ENCODE measurements at regions not wholly inside any gene's neighbourhood (a gene's known extent, or its start where the extent isn't known, plus 50 kb on each side); places are given as distances from the start of the nearest gene placed in this dataset.

DNA sequence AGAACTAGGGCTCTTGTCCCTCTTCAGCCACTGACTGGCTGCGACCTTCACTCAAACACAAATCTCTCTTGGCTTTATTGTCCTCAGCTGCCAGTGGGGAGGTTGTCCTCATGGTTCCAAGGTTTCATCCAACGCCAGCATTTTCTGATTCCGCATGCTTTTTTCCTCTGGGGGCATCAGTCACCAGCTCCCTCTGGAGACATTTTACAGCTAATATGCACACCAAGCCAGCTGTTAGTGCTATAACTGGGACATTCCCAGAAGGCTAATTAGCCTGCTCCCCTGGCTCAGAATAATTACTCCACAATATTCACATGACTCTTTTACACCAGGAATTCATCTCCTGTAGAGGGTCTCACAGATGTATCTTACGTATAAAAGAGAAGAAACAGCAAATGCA lies 193.6 kb upstream of the ANKRD55 start:
- no peak for DNase-seq (ENCODE audit: low spot score)
- no peak overlapping the region for H3K4me3 ChIP-seq
- H3K36me3 ChIP-seq = no peaks in the 10 kb centered on the region
- H3K4me1 ChIP-seq (ENCODE audit: control insufficient read depth in 1 of 2, low read depth in 2 of 2) = peaks cover 5 to 26% of the 10 kb centered on the region in 2 donors
- ATAC-seq (ENCODE audit: insufficient number of reproducible peaks, low FRiP score, low read depth) = no peak
- no peaks in the 10 kb centered on the region for H3K27me3 ChIP-seq (replicated peaks; ENCODE audit: insufficient read depth)
- TF ChIP-seq CTCF (IDR thresholded peaks at IDR 0.05) = no peak
- H3K27ac ChIP-seq = no peak overlapping the region
- H3K9me3 ChIP-seq = no peaks in the 10 kb centered on the region

DNA sequence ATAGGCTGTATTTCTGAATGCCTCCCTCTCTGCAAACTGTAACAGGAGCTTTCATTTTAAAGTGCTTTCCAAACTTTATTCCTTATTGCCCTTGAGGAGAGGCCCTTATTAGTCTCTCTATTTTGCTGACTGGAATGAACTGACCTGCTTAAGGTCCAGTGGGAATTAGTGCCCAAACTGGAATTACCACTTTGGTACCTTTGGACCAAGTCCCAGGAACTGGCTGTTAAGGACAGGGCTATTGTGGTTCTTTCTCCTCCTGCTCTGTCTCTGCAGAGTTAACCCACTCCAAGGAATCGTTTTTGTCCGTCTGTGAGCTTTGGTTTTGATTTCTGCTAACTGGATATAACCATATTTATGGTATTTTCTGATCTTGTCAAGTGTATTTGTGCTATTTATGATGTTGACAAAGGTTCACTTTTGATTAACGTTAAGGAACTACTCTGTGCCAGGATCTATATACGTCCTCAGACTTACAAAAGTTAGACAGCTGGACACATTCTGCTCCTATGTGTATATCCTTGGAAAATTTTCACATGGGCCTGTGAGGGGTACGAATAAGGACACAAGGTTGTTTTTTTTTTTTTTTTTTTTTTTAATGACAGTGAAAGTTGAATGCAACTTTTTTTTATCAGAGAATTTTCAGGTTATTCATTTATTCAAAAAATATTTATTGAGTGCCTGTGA lies 189.1 kb upstream of the ANKRD55 start:
- peaks cover 4% of the 10 kb centered on the region for H3K9me3 ChIP-seq
- no peaks in the 10 kb centered on the region for H3K27me3 ChIP-seq (replicated peaks; ENCODE audit: insufficient read depth)
- no peak for TF ChIP-seq CTCF (IDR thresholded peaks at IDR 0.05)
- peaks cover 11 to 36% of the 10 kb centered on the region in 2 donors for H3K4me1 ChIP-seq (ENCODE audit: control insufficient read depth in 1 of 2, low read depth in 2 of 2)
- no peaks in the 10 kb centered on the region for H3K36me3 ChIP-seq
- peak overlapping the region in 1 of 2 donors; percentile 36 for H3K27ac ChIP-seq
- ATAC-seq (ENCODE audit: insufficient number of reproducible peaks, low FRiP score, low read depth) = peak; percentile 65
- H3K4me3 ChIP-seq = peak overlapping the region; percentile 30
- DNase-seq (ENCODE audit: low spot score) = no peak

DNA sequence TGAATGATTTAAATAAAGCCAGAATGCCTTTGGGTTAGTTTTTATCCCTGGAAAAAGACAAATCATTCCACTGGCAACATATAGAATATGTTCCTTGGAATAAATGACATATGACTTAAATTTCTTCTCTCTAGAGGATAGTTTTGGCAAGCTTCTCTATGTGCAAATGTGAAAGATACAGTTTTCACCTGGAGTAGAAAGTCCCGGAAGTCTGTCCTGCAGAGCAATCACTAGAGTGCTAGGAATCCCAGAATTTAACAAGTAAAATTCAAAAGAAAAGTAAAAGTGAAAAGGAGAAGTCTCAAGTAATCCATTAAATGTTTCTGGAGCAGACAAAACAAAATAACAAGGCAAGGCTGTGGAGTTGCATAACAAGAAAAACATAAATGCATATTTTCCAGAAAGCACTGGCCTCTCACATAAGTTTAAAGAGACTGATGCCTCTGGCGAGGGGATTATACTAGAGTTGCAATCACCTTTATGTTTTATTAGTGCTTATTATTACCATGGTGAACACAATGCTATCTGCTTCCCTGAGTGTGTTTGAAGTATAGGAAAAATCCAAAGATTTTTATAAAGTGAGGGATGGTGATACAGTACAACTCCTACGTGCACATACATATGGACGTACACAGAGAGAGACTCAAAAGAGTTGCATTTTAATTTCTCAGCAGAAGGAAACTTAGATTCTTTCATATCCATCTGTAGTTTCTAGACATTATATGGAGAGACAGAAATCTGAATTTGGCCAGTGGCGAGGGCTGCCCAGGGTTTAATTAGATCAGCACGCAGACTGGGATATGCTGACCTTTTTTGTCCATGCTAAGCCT lies 188.3 kb upstream of the ANKRD55 start:
- Histone ChIP-seq H3K27ac (peak overlapping the region in 1 of 2 donors; percentile 36), H3K4me1 (ENCODE audit: control insufficient read depth in 1 of 2, low read depth in 2 of 2) (peaks cover 11 to 33% of the 10 kb centered on the region in 2 donors), H3K27me3 (replicated peaks; ENCODE audit: insufficient read depth) (no peaks in the 10 kb centered on the region), H3K9me3 (peaks cover 4% of the 10 kb centered on the region), H3K4me3 (peak overlapping the region; percentile 30), H3K36me3 (no peaks in the 10 kb centered on the region)
- no peak for ATAC-seq (ENCODE audit: insufficient number of reproducible peaks, low FRiP score, low read depth)
- DNase-seq (ENCODE audit: low spot score) = no peak
- no peak for TF ChIP-seq CTCF (IDR thresholded peaks at IDR 0.05)

DNA sequence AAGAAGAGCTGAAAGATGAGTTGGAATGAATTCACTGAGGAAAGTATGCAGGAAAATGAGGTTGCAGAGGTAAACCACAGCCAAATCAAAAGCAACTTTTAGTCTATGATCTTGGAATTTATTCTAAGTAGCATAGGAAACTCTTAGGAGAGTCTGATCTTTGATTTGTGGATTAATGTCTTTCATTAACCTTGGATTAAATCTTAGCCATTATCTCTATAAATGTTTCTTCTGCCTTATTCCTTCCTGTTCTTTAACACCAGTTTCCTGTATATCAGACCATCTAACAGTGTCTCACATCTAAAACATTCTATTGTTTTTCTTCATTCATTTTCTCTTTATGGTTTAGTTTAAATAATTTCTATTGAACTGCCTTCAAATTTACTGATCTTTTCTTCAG lies 187.2 kb upstream of the ANKRD55 start:
- H3K27ac ChIP-seq = no peak overlapping the region
- H3K9me3 ChIP-seq = peaks cover 4% of the 10 kb centered on the region
- no peak for TF ChIP-seq CTCF (IDR thresholded peaks at IDR 0.05)
- H3K27me3 ChIP-seq (replicated peaks; ENCODE audit: insufficient read depth) = no peaks in the 10 kb centered on the region
- no peaks in the 10 kb centered on the region for H3K36me3 ChIP-seq
- ATAC-seq (ENCODE audit: insufficient number of reproducible peaks, low FRiP score, low read depth) (no peak), DNase-seq (ENCODE audit: low spot score) (no peak)
- no peak overlapping the region for H3K4me3 ChIP-seq
- peaks cover 15 to 43% of the 10 kb centered on the region in 2 donors for H3K4me1 ChIP-seq (ENCODE audit: control insufficient read depth in 1 of 2, low read depth in 2 of 2)

- ATAC-seq (ENCODE audit: insufficient number of reproducible peaks, low FRiP score, low read depth) (no peak), DNase-seq (ENCODE audit: low spot score) (no peak)
- Histone ChIP-seq H3K36me3 (no peaks in the 10 kb centered on the region), H3K4me1 (ENCODE audit: control insufficient read depth in 1 of 2, low read depth in 2 of 2) (peaks cover 21 to 49% of the 10 kb centered on the region in 2 donors), H3K27me3 (replicated peaks; ENCODE audit: insufficient read depth) (no peaks in the 10 kb centered on the region), H3K27ac (no peak overlapping the region), H3K4me3 (no peak overlapping the region), H3K9me3 (peaks cover 4% of the 10 kb centered on the region)
- no peak for TF ChIP-seq CTCF (IDR thresholded peaks at IDR 0.05)
Measured at GRCh38 chr5:56419667-56420066, 186.5 kb upstream of the ANKRD55 start.

Data from thoracic aorta (tissue), 2 donors.